Cardiac fibroblast (primary cell): ENCODE measurements at regions not wholly inside any gene's neighbourhood (a gene's known extent, or its start where the extent isn't known, plus 50 kb on each side); places are given as distances from the start of the nearest gene placed in this dataset.

Experiments
- DNase-seq, 2 donors: peaks; one replicate each; pipeline versions ENCODE4 v3.0.0 to v3.0.0-alpha.2; 2010; ENCODE audit warnings: low read depth in 2 of 2
- H3K4me3 ChIP-seq, 2 donors: replicated peaks in 1 of 2; 1 replicate in 1 of 2; 2 replicates in 1 of 2; pipeline ENCODE4 v1.5.1; 2011; ENCODE audit warnings: low read depth in 2 of 2, low read length in 2 of 2, mild to moderate bottlenecking in 2 of 2, moderate library complexity in 1 of 2
- CTCF ChIP-seq: IDR thresholded peaks from one replicate; pipeline ENCODE4 v1.5.1; 2011; ENCODE audit warnings: low read depth, mild to moderate bottlenecking, low read length, inconsistent platforms

GRCh38 chr20:39249798-39250197, 287.7 kb downstream of the DHX35 start:
- TF ChIP-seq CTCF = no peak
- no peak for DNase-seq
- no peak overlapping the region for H3K4me3 ChIP-seq

GRCh38 chr20:39248862-39249485, 286.8 kb downstream of the DHX35 start:
- TF ChIP-seq CTCF = no peak
- DNase-seq = no peak
- no peak overlapping the region for H3K4me3 ChIP-seq

GRCh38 chr20:39248171-39248861, 286.2 kb downstream of the DHX35 start:
- no peak for DNase-seq
- H3K4me3 ChIP-seq = no peak overlapping the region
- TF ChIP-seq CTCF = no peak

GRCh38 chr20:39246436-39246835, 284.3 kb downstream of the DHX35 start:
- no peak for DNase-seq
- H3K4me3 ChIP-seq = no peak overlapping the region

GRCh38 chr20:39245685-39246311, 283.7 kb downstream of the DHX35 start:
- no peak for TF ChIP-seq CTCF
- H3K4me3 ChIP-seq = no peak overlapping the region
- no peak for DNase-seq

More at GRCh38 chr20:39246436-39246835, 284.3 kb downstream of the DHX35 start:
- no peak for TF ChIP-seq CTCF

GRCh38 chr20:39243962-39244361, 281.8 kb downstream of the DHX35 start:
- TF ChIP-seq CTCF = no peak
- no peak overlapping the region for H3K4me3 ChIP-seq
- no peak for DNase-seq
